ENCODE measurements at regions not wholly inside any gene's neighbourhood (a gene's known extent, or its start where the extent isn't known, plus 50 kb on each side); places are given as distances from the start of the nearest gene placed in this dataset.

GRCh38 chr9:91141407-91141965, 220.2 kb downstream of the AUH start:
- Histone ChIP-seq H3K27me3 (replicated peaks in 1 of 4; ENCODE audit: control insufficient read depth in 3 of 4, extremely low read depth in 1 of 4, insufficient read depth in 3 of 4, low read length in 3 of 4) (no peaks in the 10 kb centered on the region), H2AFZ (ENCODE audit: low read length) (no peak overlapping the region), H3K36me3 (ENCODE audit: control insufficient read depth in 2 of 4, insufficient read depth in 4 of 4, low read length in 3 of 4) (no peaks in the 10 kb centered on the region), H2BK20ac (ENCODE audit: low read length) (no peak overlapping the region), H3K4ac (replicated peaks; ENCODE audit: insufficient read length, low read depth, low read length) (no peak overlapping the region), H2AK5ac (ENCODE audit: low read depth, low read length) (no peak overlapping the region), H3K56ac (replicated peaks; ENCODE audit: insufficient read length, low read depth, low read length) (no peak overlapping the region), H3K18ac (ENCODE audit: extremely low read depth, low read length) (no peak overlapping the region), H2BK15ac (ENCODE audit: low read length) (no peak overlapping the region), H4K8ac (ENCODE audit: extremely low read depth, insufficient read depth, low read length) (no peak overlapping the region), H3K4me3 (ENCODE audit: extremely low read depth in 1 of 4, insufficient read depth in 2 of 4, low read depth in 3 of 4, low read length in 4 of 4) (no peak overlapping the region), H2BK120ac (replicated peaks; ENCODE audit: low read depth, low read length) (no peak overlapping the region), H3K79me1 (ENCODE audit: low read depth, low read length) (no peaks in the 10 kb centered on the region), H2BK12ac (ENCODE audit: low read depth, low read length) (no peak overlapping the region), H4K20me1 (replicated peaks in 1 of 2; ENCODE audit: control insufficient read depth in 1 of 2, insufficient read depth in 2 of 2, low read length in 2 of 2) (no peaks in the 10 kb centered on the region), H3K9me3 (ENCODE audit: insufficient read depth in 2 of 2, low read depth in 1 of 2, low read length in 1 of 2) (no peaks in the 10 kb centered on the region), H3K23me2 (ENCODE audit: low read depth, low read length) (no peaks in the 10 kb centered on the region; the same call in 1 of the 2 replicates), H3K4me1 (replicated peaks in 1 of 4; ENCODE audit: control insufficient read depth in 3 of 4, insufficient read depth in 4 of 4, low read length in 3 of 4) (peaks cover 0 to 4% (median 3%) of the 10 kb centered on the region in 4 experiments; a peak in 5 of 7 replicates), H3K23ac (ENCODE audit: insufficient read length) (no peak overlapping the region), H4K5ac (ENCODE audit: insufficient read length, low read depth, low read length) (no peak overlapping the region), H3K4me2 (ENCODE audit: insufficient read depth in 1 of 2, low read depth in 2 of 2, low read length in 2 of 2) (no peak overlapping the region), H4K91ac (replicated peaks; ENCODE audit: insufficient read length, low read length) (no peak overlapping the region), H3K14ac (ENCODE audit: insufficient read length) (no peak overlapping the region), H3K27ac (ENCODE audit: low read depth, low read length) (no peak overlapping the region), H2BK5ac (ENCODE audit: low read depth, low read length) (no peak overlapping the region), H3K79me2 (ENCODE audit: control insufficient read depth in 1 of 2, insufficient read depth in 2 of 2, low read length in 2 of 2) (no peaks in the 10 kb centered on the region), H3K9ac (replicated peaks in 1 of 4; ENCODE audit: extremely low read depth in 1 of 4, low read depth in 3 of 4, low read length in 3 of 4) (no peak overlapping the region)
- CTCF ChIA-PET (ENCODE audit: partially characterized antibody), result interaction anchor here (1.0 to 1.2 kb wide), 3 partner anchors 10 to 28 kb away, joined by 3 to 6 read pairs (median 5); no protein-coding TSS in a partner anchor
- POLR2A ChIA-PET (ENCODE audit: partially characterized antibody), result no interaction called here
- 91% methylated on average over 1 of the region's 3 CpGs; no CpG with 5 or more reads in 1 of the 2 experiments for WGBS, 2 experiments (ENCODE audit: extremely low coverage in 1 of 2, insufficient coverage in 1 of 2, insufficient read length in 1 of 2, insufficient replicate concordance in 2 of 2, low coverage in 1 of 2, low lambda C conversion rate in 2 of 2, missing lambda C conversion rate in 1 of 2)
- FAIRE-seq, result no peak
- no peak for DNase-seq (ENCODE audit: low read depth in 1 of 2, low spot score in 2 of 2)
- TF ChIP-seq BACH1 (IDR thresholded peaks at IDR 0.05; ENCODE audit: low read length), result no peak
